LNCaP clone FGC (cell line): ENCODE measurements at regions not wholly inside any gene's neighbourhood (a gene's known extent, or its start where the extent isn't known, plus 50 kb on each side); places are given as distances from the start of the nearest gene placed in this dataset.

Experiments used
- DNase-seq: peaks from one replicate; pipeline ENCODE4 v3.0.0-alpha.2; 2011; ENCODE audit warnings: low read depth
- H3K4me3 ChIP-seq: 2 replicates; pipeline ENCODE4 v1.5.1; 2011; ENCODE audit warnings: mild to moderate bottlenecking, low read depth, low read length, control low read depth
- CTCF ChIP-seq: IDR thresholded peaks from 2 replicates; pipeline ENCODE4 v1.5.1; 2012; ENCODE audit warnings: mild to moderate bottlenecking; ENCODE audit not compliant: control insufficient read depth, insufficient read depth; ENCODE audit errors: extremely low read depth

- no peak for TF ChIP-seq CTCF
- no peak for DNase-seq
- H3K4me3 ChIP-seq, result no peak overlapping the region
Measured at GRCh38 chr10:123399276-123399839, 245.2 kb downstream of the BUB3 start.

GRCh38 chr10:123402021-123402420 lies 247.8 kb downstream of the BUB3 start:
- no peak for DNase-seq
- TF ChIP-seq CTCF, result no peak
- H3K4me3 ChIP-seq, result no peak overlapping the region

- TF ChIP-seq CTCF, result no peak
- DNase-seq, result no peak
- H3K4me3 ChIP-seq, result no peak overlapping the region
Measured at GRCh38 chr10:123402656-123403055, 248.5 kb downstream of the BUB3 start.

- H3K4me3 ChIP-seq, result no peak overlapping the region
- no peak for TF ChIP-seq CTCF
- DNase-seq, result no peak
Measured at GRCh38 chr10:123404357-123404756, 250.2 kb downstream of the BUB3 start.

- no peak for TF ChIP-seq CTCF
- H3K4me3 ChIP-seq, result no peak overlapping the region
- no peak for DNase-seq
Measured at GRCh38 chr10:123408660-123409059, 254.5 kb downstream of the BUB3 start.

- no peak for DNase-seq
- H3K4me3 ChIP-seq, result no peak overlapping the region
- no peak for TF ChIP-seq CTCF
Measured at GRCh38 chr10:123409426-123409825, 255.2 kb downstream of the BUB3 start.

- H3K4me3 ChIP-seq, result no peak overlapping the region
- TF ChIP-seq CTCF, result no peak
- DNase-seq, result no peak
Measured at GRCh38 chr10:123409884-123410283, 255.7 kb downstream of the BUB3 start.
